IPS DF 6.9 (cell line): ENCODE measurements at regions not wholly inside any gene's neighbourhood (a gene's known extent, or its start where the extent isn't known, plus 50 kb on each side); places are given as distances from the start of the nearest gene placed in this dataset.

Experiments
- DNase-seq: peaks from one replicate; pipeline ENCODE4 v3.0.0-alpha.2; 2013; ENCODE audit warnings: low read depth, low spot score
- H3K27ac ChIP-seq: one replicate; pipeline ENCODE4 v1.5.1; 2013; ENCODE audit warnings: low read length, control low read depth
- H3K27me3 ChIP-seq: 2 replicates; pipeline ENCODE4 v1.6.1; 2013; ENCODE audit warnings: mild to moderate bottlenecking, low read length; ENCODE audit not compliant: control insufficient read depth, insufficient read depth
- H3K36me3 ChIP-seq: 2 replicates; pipeline ENCODE4 v1.6.1; 2013; ENCODE audit warnings: low read length; ENCODE audit not compliant: control insufficient read depth, insufficient read depth
- H3K4me1 ChIP-seq: 2 replicates; pipeline ENCODE4 v1.6.1; 2013; ENCODE audit warnings: low read length; ENCODE audit not compliant: control insufficient read depth, insufficient read depth
- H3K4me3 ChIP-seq: 2 replicates; pipeline ENCODE4 v1.5.1; 2013; ENCODE audit warnings: mild to moderate bottlenecking, low read length
- H3K9me3 ChIP-seq: 2 replicates; pipeline ENCODE4 v1.6.1; 2013; ENCODE audit warnings: low read length, inconsistent platforms; ENCODE audit not compliant: control insufficient read depth, insufficient read depth
- WGBS: extraction: QIAGEN DNeasy Blood & Tissue Kit; methylation state at CpG from one replicate; pipeline ENCODE4 v1.1.7; 2013; ENCODE audit warnings: mixed read lengths, missing lambda C conversion rate; ENCODE audit not compliant: insufficient read length, insufficient coverage; 5-methylcytosine and 5-hydroxymethylcytosine counted together

DNA sequence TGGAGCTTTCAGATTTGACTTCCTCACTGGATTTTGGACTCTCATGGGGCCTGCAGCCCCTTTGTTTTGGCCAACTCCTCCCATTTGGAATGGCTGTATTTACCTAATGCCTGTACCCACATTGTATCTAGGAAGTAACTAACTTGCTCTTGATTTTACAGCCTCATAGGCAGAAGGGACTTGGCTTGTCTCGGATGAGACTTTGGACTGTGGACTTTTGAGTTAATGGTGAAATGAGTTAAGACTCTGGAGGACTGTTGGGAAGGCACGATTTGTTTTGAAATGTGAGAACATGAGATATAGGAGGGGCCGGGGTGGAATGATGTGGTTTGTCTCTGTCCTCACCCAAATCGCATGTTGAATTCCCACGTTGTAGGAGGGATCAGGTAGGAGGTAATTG lies 233.4 kb upstream of the GALNT5 start:
- WGBS = no CpG with 5 or more reads among the region's 5 CpGs
- Histone ChIP-seq H3K4me1 (no peaks in the 10 kb centered on the region), H3K27ac (no peak overlapping the region), H3K4me3 (no peak overlapping the region), H3K27me3 (no peaks in the 10 kb centered on the region), H3K9me3 (no peaks in the 10 kb centered on the region), H3K36me3 (no peaks in the 10 kb centered on the region)
- DNase-seq = no peak

DNA sequence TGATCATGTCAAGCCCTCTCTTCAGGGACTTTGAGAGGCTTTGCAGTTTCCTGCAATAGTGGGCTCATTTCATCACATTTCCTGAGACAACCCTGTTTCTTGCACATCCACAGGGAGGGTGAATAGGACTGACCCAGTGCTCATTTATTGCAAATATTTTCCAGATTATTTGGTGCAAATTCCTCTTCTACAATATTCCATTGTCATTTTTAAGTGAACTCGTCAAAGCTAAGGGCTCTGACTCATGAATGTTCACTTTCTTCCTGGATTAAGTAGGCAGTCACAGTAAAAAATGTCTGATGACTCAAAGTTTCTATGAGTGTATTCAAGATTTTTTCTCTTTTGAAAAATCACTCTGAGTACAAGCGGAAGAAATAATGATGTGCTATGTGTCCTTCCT lies 225.5 kb upstream of the GALNT5 start:
- no peaks in the 10 kb centered on the region for H3K36me3 ChIP-seq

DNA sequence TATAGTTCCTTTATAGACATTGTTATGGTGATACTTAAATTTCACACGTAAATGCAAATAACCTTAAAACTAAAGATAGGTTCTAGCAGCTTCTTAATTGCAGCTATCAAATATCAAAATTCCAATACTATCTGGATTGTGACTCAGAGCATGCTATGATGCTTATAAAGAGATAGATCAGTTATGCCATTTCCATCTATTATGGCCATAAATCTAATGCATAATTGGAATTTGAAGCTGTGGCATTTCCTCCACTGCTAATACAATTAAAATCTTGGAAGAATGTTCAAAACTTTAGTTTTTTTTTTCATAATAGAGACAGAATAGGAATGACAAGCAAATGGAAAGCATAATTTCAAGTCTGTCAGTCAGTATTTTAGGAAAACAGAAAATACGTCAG lies 220.8 kb upstream of the GALNT5 start:
- DNase-seq = no peak
- WGBS = no CpG with 5 or more reads among the region's 2 CpGs
- Histone ChIP-seq H3K9me3 (no peaks in the 10 kb centered on the region), H3K27me3 (no peaks in the 10 kb centered on the region), H3K36me3 (no peaks in the 10 kb centered on the region), H3K4me1 (no peaks in the 10 kb centered on the region), H3K27ac (no peak overlapping the region), H3K4me3 (no peak overlapping the region)

More for the DNA sequence above, 225.5 kb upstream of the GALNT5 start:
- no CpG with 5 or more reads among the region's 2 CpGs for WGBS
- Histone ChIP-seq H3K4me3 (no peak overlapping the region), H3K27ac (no peak overlapping the region), H3K9me3 (no peaks in the 10 kb centered on the region), H3K4me1 (no peaks in the 10 kb centered on the region), H3K27me3 (no peaks in the 10 kb centered on the region)
- no peak for DNase-seq

DNA sequence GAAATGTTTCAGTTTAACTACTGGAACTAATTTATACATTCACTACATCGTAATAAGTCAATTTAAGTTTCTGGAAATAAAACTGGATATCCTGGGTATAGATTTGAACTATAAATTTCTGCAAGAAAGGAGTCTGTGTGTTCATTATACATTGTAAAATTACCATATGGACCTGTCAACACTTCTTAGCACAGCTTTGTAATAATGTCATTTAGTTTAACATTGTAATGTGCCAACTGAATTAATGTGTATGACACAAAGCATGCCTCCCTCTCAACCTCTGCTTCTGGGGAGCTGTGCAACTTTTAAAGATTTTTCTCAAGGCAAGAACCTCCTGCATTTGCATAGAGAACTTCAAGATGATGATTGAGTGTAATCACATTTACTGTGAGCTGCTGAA lies 213.7 kb upstream of the GALNT5 start:
- H3K36me3 ChIP-seq = no peaks in the 10 kb centered on the region
- no CpG with 5 or more reads among the region's 1 CpG for WGBS
- no peak overlapping the region for H3K4me3 ChIP-seq
- no peaks in the 10 kb centered on the region for H3K9me3 ChIP-seq
- no peaks in the 10 kb centered on the region for H3K4me1 ChIP-seq
- DNase-seq = no peak
- H3K27ac ChIP-seq = no peak overlapping the region
- H3K27me3 ChIP-seq = no peaks in the 10 kb centered on the region

DNA sequence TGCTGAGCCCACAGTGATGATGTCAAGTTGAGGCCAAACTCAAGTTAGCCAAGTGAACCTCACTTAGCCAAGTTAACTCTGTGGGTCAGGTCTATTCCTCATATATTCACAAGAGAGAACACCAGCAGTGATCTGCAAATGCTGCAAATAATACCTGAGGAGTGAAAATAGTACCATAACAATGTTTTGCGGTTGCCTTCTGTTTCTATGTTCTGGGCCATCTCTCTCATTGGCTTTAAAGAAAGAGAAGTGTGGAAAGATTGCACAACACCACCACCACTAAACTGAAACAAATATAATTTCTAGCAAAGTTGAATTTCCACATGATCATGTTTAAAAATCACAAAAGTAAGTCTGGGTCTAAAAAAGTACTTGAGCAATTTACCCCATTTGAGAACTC lies 211.1 kb upstream of the GALNT5 start:
- Histone ChIP-seq H3K4me1 (no peaks in the 10 kb centered on the region), H3K27me3 (no peaks in the 10 kb centered on the region), H3K9me3 (no peaks in the 10 kb centered on the region), H3K27ac (no peak overlapping the region), H3K36me3 (no peaks in the 10 kb centered on the region), H3K4me3 (no peak overlapping the region)
- no CpG with 5 or more reads among the region's 1 CpG for WGBS
- no peak for DNase-seq

DNA sequence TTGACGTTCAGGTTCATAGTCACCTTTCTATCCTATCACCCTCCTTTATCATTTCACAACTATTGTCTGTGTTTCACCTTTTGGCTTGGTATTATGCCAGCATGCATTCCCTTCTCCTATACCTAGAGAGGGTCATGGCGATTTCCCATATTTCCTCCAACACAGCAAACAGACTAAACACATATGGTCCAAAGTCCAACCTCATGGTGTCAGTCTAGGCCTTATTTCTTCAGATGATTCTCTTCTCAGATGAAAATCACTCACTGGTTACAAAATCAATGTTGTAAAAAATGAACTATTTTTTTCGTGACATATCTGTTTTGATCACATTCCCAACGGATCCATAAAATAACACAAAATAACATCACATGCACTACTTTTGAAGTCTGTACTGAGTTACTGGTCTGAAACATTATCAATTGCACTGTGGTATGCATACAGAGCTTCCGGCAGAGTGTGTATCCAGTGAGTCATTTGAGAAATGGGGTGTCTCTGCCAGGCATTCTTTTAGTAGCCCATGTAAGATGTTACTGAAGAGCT lies 204.8 kb upstream of the GALNT5 start:
- no peaks in the 10 kb centered on the region for H3K9me3 ChIP-seq
- no peaks in the 10 kb centered on the region for H3K4me1 ChIP-seq
- no peak overlapping the region for H3K27ac ChIP-seq
- H3K27me3 ChIP-seq = no peaks in the 10 kb centered on the region
- H3K4me3 ChIP-seq = no peak overlapping the region
- no CpG with 5 or more reads among the region's 5 CpGs for WGBS
- no peak for DNase-seq
- H3K36me3 ChIP-seq = no peaks in the 10 kb centered on the region

DNA sequence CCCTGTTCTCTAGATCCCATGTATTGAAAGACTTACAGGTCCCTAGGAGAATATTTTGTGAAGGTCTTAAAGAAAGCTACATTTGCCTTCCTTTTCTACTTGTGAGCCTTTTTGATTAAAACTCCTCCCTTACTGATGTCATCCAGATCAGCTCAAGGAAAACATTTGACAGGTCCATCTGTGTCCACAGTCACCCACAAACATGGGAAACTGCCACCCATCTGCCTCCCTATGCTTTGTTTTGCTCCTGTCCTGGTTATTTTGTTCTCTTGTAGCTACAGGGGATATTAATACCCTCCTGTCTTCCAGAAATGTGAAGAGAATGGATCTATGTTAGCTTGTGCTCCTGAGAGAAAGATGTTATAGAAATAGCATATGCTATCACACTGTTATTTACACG lies 203.6 kb upstream of the GALNT5 start:
- no peaks in the 10 kb centered on the region for H3K9me3 ChIP-seq
- H3K36me3 ChIP-seq = no peaks in the 10 kb centered on the region
- no peaks in the 10 kb centered on the region for H3K4me1 ChIP-seq
- H3K27ac ChIP-seq = no peak overlapping the region
- no CpG with 5 or more reads among the region's 1 CpG for WGBS
- H3K27me3 ChIP-seq = no peaks in the 10 kb centered on the region
- no peak for DNase-seq
- H3K4me3 ChIP-seq = no peak overlapping the region

DNA sequence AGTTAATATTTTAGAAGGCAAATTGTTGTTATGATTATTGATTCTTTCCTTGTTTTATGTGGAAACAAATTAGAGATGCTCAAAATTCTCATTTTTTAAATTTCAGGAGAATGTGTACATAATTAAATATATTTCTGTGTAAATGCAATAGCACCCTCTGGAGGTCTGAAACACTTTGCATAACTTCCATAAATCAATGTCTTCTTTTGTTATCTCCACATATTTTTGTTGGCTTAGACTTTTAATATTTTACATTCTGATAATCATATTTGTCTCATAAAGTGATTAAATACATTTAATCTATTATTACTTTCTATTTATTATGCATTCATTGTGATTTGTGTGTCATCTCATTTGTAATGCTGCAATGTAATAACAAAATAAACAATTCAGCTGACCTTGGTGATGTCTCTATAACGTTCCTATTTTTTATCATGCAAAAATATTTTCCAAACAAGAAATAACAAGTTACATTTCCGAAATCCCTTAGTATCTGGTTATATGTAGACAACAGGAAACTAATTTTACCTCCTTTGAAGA lies 201.8 kb upstream of the GALNT5 start:
- Histone ChIP-seq H3K9me3 (no peaks in the 10 kb centered on the region), H3K27me3 (no peaks in the 10 kb centered on the region), H3K4me3 (no peak overlapping the region), H3K36me3 (no peaks in the 10 kb centered on the region), H3K27ac (no peak overlapping the region), H3K4me1 (no peaks in the 10 kb centered on the region)
- no peak for DNase-seq
- no CpG with 5 or more reads among the region's 2 CpGs for WGBS

DNA sequence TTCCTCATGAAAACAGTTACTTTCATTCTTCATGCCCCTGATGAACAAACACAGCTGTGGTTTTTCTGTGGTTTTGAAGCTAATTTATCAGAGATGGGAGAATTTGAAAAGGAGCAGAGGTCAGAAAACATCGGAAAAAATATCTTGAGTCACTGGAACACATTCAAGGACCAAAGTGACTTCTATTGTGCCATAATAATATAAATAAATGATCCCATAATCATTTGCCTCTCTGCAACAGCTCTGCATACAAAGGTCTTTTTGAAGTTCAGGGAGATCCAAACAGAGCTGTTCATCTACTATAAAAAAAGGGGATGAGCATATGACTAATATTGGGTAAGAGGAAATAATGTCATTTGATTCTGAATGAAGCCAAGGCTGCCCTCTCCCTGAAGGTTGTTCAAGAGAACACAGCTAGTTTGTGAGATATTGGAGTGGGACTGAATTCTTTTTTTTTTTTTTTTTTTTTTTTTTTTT lies 201.3 kb upstream of the GALNT5 start:
- no peak overlapping the region for H3K27ac ChIP-seq
- no CpG with 5 or more reads among the region's 1 CpG for WGBS
- H3K9me3 ChIP-seq = no peaks in the 10 kb centered on the region
- no peak overlapping the region for H3K4me3 ChIP-seq
- no peaks in the 10 kb centered on the region for H3K36me3 ChIP-seq
- no peaks in the 10 kb centered on the region for H3K4me1 ChIP-seq
- no peak for DNase-seq
- no peaks in the 10 kb centered on the region for H3K27me3 ChIP-seq

DNA sequence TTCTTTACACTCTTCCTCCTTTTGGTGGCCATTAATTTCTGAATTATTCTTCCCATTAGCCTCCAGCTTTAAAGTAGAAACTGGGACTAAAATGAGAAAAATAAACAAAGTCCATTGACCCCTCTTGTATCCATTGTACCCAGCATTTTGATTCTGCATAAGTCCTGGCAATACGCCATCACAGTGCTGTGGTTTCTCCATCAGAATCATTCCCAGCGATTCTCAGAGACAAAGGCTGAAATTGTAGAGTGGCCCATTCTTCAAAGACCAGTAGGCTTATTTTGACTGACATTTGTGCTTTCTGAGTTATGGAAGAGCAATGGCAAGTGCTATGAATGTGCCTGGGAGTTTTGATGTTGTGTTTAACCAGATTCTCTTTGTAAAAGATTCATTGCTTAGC lies 199.3 kb upstream of the GALNT5 start:
- H3K27me3 ChIP-seq = no peaks in the 10 kb centered on the region
- WGBS = no CpG with 5 or more reads among the region's 2 CpGs
- no peak overlapping the region for H3K4me3 ChIP-seq
- no peaks in the 10 kb centered on the region for H3K9me3 ChIP-seq
- H3K36me3 ChIP-seq = no peaks in the 10 kb centered on the region
- no peaks in the 10 kb centered on the region for H3K4me1 ChIP-seq
- no peak overlapping the region for H3K27ac ChIP-seq
- no peak for DNase-seq

DNA sequence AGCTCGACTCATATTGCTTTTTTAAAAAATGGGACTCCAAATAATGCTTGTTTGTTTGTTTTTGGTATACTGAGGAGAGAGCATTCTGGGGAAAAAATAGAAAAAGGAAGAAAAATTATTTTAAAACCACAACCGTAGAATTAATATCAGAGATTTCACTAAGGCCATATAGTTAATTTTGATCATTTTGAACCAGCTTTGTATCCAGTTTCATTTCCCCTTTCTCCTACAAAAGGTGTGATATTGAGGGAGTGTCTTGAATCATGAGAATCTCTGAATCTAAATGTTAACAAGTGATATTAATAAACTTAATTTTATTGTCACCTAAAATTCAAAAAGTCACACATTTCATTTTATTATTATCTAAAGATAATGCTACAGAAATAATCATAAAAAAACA lies 198.5 kb upstream of the GALNT5 start:
- H3K4me3 ChIP-seq = no peak overlapping the region
- no peaks in the 10 kb centered on the region for H3K36me3 ChIP-seq
- no peak overlapping the region for H3K27ac ChIP-seq
- H3K27me3 ChIP-seq = no peaks in the 10 kb centered on the region
- DNase-seq = no peak
- WGBS = no CpG with 5 or more reads among the region's 2 CpGs
- no peaks in the 10 kb centered on the region for H3K4me1 ChIP-seq
- no peaks in the 10 kb centered on the region for H3K9me3 ChIP-seq
